Activated naive CD4-positive, alpha-beta T cell (primary cell): ENCODE measurements at regions not wholly inside any gene's neighbourhood (a gene's known extent, or its start where the extent isn't known, plus 50 kb on each side); places are given as distances from the start of the nearest gene placed in this dataset.

Experiments
- DNase-seq, 4 experiments: peaks; one replicate each; lab custom pipeline; 2025; lab: John Stamatoyannopoulos, UW

DNA sequence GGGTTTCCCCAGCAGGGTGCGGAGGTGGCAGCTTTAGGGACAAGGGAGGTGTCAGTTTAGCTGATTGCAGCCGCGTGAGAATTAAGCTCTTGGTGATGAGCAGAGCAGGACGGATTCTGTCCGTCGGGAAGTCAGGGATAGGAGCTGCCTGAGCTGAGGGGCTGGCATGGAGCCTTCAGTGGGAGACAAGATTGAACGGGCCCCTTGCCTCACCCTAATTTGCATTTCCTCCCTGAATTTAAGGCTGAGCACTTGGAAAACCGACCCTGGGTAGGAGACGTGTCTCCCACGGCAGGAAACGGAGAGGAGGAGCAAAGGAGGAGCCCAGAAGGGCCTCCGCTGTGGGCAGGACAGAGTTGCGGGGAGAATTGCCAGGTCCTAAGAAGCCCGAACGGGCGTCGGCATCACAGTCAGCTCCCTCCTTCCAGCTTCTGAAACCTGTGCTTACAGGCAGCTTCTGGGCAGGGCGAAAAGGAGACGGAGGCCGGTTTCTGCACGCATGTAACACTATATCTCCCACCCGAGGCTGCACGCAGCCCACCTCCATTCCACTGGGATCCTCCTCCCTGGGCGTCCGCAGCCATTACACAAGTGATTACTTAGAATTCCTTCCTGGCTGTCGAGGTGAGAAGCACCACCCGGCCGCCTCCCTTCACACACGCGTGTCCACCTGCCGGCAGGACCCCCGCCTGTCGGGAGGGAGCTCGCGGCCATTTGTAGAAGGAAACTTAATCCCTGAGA lies 345.8 kb downstream of the BRD1 start:
- DNase-seq, result no peak

DNA sequence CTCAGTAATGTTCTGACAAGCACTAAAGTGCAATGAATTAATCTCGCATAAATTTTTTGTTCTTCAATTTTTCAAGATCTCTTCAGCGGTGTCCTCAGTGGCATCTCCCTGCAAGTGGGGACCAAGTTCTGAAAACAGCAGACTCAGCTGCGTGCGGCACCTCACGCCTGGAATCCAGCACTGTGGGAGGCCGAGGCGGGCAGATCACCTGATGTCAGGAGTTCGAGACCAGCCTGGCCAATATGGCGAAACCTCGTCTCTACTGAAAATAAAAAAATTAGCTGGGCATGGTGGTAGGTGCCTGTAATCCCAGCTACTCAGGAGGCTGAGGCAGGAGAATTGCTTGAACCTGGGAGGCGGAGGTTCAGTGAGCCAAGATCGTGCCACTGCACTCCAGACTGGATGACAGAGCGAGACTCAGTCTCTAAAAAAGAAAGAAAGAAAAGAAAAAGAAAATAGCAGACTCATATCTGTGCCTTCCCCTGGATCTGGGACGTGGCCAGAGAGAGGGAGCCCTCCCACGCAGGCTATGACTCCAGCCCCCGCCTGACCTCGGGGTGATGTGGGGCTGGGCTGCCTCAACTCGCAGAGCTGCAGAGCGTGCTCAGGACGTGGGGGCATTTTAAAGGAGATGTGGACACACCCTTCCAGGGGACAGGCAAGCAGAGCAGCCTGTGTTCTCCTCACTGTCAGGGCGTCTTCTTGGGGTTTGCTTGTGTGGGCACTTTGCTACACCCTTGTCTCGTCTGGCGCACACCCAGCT lies 346.6 kb downstream of the BRD1 start:
- no peak for DNase-seq

DNA sequence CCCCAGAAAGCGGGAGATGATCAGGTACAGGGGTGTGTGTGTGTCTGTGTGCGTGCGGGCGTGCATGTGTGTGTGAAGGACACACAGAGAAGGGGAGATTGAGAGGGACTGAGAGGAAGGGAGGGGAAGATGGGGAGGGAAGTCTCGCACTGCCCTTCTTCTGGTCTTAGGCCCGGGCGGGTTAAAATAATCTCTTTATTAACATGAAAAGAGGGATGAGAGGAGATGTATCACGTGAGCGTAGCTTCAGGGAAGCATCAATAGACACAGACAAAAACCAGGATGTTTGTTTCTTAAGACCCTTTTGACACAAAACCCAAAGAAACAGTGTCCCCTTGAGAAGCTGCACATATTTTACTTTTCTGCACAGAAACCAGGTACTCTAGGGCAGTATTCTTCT lies 347.3 kb downstream of the BRD1 start:
- DNase-seq, result no peak

DNA sequence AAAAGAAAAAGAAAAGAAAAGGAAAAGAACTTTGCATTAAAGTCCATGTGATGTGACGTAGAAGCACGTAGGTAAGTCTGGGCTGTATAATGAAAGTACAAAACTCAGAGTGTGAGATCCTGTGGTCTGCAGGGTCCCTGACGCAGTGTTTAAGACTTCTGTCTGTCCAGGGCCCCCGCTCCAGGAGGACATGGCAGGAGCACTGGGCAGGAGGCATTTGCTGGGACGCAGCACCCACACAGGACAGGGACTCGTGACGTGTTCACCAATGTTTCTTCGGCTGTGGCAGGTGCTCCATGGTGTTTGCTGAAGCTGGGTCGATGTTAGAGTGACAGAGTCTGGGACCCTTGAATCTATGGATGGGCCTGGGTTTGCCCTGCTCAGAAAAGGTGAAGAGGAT lies 348.1 kb downstream of the BRD1 start:
- no peak for DNase-seq

DNA sequence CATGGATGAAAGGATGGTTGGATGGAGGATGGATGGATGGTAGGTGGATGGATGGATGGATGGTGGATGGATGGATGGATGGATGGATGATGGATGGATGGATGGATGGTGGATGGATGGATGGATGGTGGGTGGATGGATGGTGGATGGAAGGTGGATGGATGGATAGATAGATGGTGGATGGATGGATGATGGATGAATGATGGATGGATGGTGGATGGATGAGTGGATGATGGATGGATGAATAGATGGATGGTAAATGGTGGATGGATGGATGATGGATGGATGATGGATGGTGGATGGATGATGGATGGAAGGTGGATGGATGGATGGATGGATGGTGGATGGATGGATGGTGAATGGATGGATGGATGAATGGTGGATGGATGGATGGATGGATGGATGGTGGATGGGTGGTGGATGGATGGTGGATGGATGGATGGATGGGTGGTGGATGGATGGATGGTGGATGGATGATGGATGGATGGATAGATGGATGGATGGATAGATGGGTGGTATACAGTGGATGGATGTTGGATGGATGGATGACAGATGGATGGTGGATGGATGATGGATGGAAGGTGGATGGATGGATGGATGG lies 350.8 kb downstream of the BRD1 start:
- no peak for DNase-seq

DNA sequence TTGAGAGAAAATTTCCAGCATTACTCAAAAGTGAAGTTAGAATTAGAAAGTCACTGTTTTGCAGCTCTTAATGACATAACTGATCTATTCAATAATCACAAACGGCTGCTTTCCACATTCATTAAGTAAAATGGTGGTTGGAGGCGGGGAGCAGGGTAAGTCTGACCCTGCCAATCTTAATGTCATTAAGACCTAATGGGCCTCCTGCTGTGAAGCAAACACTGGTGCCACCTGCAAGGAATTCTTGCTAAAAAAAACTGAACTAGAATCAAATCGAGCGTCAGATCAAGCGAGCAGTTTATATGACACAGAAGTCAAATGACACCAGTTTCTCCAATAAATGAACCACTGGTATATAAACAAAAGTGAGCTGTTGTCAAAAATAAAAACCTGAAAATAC lies 351.5 kb downstream of the BRD1 start:
- DNase-seq, result no peak

DNA sequence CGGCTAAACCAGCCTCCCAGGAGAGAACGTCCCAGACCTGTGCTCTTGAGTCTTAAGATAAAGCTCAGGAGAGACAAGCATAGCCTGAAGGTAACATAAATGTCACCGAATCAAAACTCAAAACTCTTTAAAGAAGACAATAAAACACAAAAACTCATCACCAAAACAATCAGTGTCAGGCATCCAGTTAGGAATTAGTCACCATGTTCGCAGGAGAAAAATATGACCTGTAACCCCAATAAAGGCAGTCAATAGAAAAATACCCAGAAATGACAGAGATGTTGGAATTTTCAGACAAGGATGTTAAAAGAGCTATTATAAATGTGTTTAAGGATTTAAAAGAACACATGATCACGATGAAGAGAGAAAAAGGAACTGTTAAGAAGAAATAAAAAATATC lies 352.4 kb downstream of the BRD1 start:
- no peak for DNase-seq

DNA sequence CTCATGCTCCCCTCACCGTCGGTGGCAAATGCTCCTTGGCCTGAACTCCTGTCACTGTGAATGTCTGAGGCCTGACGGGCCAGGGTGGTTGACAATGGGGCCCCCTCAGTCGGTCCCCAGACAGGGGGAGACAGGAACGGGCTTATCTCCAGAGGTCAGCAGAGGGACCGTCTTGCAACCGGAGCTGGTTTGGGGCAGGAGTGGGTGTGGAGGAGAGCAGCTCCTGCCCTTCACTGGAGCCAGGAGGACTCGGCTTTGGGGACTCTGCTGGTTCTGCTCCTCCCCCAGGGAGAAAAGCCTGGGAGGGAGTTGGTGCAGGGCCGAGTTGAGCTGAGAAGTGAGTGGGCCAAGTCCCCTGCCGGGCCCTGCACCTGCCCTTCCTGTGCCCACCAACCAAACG lies 354.4 kb downstream of the BRD1 start:
- no peak for DNase-seq

DNA sequence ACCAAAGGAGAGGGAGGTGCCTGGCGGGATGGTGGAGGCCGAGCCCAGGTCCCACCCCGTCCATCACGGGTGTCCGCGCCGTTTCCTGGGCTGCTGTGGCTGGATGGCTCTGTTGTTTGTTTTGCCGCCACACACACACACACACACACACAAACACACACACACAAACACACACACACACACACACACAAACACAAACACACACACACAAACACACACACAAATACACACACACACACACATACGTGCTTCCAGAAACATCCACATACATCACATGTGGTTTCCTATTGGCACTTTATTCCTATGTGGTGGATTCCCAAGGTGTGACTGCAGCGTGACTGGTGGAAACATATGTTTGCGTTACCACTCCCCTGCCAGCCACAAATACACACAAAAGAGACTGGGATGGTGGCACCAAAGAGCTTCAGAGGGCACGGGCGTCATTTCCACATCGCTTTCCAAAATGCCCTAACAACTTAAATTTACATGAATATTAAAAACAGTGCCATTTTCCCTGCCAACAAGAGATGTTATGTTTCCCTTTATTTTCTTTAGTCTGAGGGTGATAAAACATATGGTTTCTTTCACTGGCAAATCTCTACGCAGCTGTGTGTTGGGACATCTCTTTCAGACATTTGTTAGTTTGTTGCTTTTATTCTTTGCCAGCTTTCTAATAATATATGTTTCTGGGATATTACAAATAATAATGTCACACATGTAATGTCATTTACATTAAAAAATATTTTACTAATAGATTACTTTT lies 356.8 kb downstream of the BRD1 start:
- DNase-seq, result no peak

DNA sequence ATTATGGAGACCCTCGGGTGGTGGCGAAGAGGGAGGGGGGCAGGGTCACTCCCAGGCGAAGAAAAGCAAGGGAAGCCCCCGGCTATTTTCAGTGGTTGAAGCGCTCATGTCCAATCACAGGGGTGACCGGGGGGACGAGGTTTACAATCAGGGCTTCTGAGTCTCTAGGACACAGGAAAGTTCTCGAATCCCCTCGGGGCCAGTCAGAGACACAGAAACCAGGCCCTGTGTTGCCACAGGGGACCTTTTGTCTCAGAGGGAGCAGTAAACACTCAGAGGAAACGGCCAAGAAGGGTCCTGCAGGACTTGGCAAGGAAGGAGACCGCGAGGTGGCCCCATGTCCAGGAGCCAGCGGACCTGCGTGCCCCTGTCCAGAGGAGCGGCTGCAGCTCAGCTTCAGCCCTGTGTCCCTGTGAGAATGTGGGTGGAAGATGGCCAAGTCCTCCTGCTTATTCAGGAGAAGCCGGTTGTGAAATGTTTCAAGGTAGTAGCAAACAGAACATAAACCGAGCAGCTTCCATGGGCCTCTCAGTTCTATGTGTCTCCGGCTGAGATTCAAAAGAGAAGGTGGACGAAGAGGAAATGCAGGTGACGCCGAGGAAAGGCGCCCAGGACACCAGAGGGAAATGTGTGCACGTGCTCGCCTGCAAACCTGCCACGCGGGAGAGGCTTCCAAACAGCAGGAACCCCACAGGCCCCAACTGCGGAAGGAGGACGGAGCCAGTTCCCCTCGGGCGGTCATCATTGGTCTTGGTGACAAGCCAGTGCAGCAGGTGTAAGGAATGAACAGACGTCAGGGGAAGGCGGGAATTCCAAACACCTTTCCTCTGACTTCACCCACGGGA lies 357.6 kb downstream of the BRD1 start:
- no peak for DNase-seq

DNA sequence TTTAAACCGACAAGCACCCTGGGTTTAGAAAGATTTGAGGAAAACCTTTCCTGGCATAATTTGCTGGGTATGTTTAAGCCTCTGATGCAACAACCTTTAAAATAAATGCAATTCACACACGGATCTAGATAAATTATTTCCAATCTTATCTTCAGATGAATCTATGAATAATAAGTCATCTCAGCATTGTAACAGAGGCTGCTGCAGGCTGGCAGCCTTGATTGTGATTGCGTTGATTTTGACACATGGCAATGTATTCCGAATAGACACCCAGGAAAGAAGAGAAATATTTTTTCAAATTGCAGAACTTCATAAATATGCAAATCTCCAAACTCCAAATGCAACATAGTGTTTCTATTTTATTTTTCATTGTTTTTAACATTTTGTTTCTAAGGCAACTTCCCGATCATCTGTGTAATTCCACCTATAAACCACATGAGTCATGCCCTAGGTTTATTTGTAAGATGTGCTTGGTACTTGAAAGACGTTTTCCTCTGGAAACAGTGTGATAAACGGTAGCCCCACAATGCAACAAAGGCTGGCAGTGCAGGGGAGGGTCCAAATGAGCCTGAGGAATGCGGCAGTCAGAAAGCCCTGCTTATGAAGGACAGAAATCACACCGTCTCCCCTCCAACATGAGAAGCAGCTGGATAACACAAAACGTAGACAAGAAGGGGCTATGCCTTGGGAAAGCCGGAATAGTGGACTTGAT lies 359.0 kb downstream of the BRD1 start:
- DNase-seq, result no peak

DNA sequence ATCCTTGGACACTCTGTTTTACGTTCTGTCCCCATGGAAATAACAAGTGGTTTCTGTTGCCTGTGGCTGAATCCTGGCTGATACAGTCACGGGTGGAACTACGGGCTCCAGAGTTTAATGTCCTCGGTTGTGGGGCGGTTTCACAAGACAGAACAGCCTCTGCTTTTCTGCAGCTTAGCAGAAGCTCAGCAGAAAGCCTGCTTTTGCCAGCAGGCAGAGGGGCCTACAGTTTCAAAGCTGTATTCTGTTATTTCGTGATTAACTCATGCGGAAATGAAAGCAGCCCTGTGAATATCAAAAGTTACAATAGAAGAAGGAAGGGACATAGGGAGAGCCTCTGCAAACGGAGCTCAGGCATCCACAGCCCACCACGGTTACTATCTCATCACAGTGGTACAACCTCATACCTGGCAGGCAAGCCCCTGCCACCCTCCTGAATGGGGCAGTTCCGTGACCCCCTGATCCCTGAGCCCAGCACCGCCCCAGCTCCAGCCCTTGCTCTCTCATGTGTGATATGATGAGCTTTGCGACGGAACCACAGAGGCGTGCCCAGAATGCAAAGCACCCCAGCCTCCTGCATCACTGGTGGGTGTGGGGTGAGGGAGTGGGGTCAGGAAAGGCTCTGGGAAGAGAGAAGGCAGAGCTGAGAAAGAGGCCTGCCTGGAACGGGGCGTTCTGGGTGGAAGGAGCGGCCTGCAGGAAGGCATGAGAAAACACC lies 360.6 kb downstream of the BRD1 start:
- no peak for DNase-seq

DNA sequence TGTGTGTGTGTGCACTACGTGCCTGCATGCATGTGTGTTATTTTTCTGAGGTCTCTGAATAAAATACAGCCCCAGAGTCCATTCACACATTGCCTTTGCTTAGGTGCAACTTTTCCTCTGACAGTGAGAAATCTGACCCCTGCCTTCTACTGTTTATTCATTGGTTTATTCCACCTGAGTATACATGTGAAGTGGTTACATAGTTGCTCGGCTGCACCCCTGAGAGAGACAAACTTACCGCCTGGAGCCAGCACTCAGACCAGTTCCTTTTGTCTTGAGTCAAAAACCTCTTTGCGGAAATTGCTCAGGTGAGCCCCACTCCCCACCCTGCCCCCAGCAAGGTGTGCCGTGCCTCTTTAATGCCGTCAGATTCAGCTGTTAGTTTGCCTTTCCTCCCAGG lies 363.6 kb downstream of the BRD1 start:
- no peak for DNase-seq

DNA sequence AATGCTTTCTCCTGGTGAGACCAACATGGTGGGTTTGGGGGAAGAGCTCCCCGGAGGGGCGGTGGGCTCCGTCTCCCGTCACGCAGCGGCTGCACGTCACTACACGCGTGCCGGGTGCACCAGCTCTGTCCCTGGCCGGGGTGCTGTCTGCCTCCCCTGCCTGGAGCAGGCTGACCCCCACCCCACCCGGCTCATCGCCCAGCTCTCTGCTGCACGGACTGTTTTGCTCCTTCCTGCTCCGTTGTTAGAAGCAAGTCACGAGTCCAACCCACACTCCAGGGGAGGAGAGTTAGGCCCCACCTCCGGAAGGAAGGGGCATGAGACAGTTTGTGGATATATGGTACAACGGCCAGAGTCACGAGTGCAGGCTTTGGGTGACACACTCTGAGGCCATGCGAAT lies 364.9 kb downstream of the BRD1 start:
- DNase-seq, result no peak

DNA sequence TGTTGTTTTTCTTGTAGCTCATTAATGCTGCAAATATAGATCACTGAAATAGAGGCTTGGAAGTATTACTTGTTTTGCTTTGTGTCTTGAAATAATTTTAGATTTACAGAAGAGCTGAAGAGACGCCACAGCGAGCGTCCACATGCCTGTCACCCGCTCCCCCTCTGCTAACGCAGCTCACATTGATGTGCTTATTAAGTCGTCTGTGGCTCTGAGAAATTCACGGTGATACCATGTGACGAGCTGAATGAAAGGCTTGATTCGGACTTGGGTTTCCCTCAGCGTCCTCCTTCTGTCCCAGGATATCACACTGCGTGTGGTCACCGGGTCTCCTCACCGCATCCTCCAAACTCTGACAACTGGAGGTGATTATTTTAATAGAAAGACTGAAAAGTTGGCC lies 365.4 kb downstream of the BRD1 start:
- no peak for DNase-seq

DNA sequence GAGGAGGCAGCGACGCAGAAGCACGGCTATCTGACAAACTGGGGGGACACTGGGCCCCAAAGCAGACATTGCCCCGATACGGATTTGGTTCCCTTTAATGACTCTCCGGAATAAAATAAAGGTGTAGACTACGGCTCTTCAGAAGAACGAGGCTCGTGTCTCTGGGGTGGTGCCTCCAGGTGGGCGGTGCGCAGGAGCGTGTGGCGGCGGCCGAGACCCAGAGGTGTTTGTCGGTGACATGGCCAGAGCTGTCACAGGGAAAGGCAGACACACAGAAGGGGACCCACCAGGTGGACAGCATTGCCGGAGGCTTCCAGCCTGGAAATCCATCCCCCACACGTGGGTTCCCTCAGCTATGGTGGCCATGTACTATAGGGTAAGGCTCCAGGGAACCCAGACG lies 366.0 kb downstream of the BRD1 start:
- no peak for DNase-seq

DNA sequence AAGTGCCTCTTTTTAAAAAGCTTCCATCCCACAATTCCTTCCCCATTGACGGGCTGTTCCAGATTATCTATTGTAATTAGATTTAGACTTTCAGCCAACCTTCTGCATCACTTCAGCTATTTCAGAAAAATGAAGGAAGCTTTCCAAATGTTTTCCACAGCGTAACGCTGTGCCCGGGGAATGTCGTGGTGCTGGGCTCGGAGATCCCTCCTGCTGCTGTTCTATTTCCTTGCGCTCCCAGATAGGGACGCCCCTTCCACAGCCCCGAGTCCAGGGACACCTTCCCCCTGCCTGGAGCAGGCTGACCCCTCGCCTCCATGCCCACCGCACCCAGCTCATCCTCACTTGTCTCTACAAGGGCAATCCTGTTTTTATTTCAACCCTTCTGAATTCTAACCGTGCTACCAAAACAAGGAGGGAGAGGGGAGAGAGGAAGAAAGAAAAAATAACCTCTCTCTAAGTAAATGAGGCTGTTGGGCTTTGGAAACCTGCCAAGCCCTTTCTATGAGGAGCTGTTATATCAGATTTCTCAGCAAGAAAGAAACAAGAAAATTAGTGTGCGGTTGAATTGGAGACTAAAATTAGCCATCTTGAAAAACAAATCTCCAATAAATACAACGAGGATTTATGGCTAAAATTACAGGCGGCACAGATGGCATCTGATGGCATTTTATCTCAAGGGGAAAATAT lies 366.9 kb downstream of the BRD1 start:
- no peak for DNase-seq

DNA sequence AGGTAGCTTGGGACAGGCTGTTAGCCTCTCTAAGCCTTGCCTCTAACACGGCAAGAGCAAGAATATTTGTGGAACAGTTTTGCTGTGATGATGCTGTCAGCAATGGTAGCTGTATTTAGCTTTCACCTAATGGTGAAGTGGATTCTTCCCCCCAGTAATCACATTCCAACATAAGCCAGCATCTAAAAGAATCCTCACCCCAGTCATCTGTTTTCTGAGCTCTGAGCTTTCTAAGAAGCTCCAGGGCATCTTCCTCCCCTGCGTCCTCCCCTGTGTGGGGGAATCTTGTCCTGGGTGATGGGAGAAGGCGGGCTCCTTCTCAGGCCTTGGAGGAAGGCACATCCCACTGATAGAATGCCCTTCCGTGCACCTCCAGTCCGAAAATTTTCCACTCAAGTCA lies 367.6 kb downstream of the BRD1 start:
- DNase-seq, result no peak

DNA sequence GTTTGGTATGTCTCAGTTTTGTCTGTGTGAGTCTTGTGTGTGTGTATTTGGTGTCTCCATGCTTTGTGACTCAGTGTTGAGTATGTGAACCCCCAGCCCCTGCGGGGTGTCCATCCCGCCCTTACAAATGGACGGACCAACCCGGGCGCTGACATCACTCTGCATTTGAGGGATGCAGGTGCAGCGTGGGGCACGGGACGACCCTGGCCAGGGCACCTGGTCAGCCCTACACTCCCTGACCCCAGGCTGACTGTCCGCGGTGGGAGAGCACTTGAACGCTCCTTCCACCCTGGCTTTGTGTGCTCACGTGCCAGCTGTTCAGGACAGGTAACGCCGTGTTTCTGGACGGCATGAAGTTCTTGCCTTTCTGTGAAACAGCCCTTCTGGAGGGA lies 369.0 kb downstream of the BRD1 start:
- DNase-seq, result no peak
